ENCODE measurements at regions not wholly inside any gene's neighbourhood (a gene's known extent, or its start where the extent isn't known, plus 50 kb on each side); places are given as distances from the start of the nearest gene placed in this dataset.

- Histone ChIP-seq H3K27me3 (replicated peaks; ENCODE audit: control insufficient read depth, insufficient read depth, low read length) (no peaks in the 10 kb centered on the region), H3K4me1 (no peaks in the 10 kb centered on the region), H3K4me3 (ENCODE audit: low read depth, low read length) (no peak overlapping the region), H3K36me3 (ENCODE audit: control insufficient read depth, insufficient read depth, low read length) (no peaks in the 10 kb centered on the region), H3K9me3 (no peaks in the 10 kb centered on the region)
- no peaks in the 10 kb centered on the region for H3K9me3 Mint-ChIP-seq (ENCODE audit: unreplicated experiment)
- ChIA-PET CTCF (no interaction called here), POLR2A (no interaction called here)
- BruUV-seq (replicated peaks) = no TSS peak
- H3K27ac Mint-ChIP-seq (ENCODE audit: unreplicated experiment) = no peak overlapping the region
- DNase-seq = no peak
- no peaks in the 10 kb centered on the region for H3K36me3 Mint-ChIP-seq (ENCODE audit: insufficient read depth, unreplicated experiment)
- intact Hi-C loops (cut with micrococcal nuclease; ENCODE audit: unreplicated experiment) = no loop called here
- no peak overlapping the region for H3K4me3 Mint-ChIP-seq (ENCODE audit: unreplicated experiment)
- no peaks in the 10 kb centered on the region for H3K4me1 Mint-ChIP-seq (ENCODE audit: low read depth, unreplicated experiment)
- TF ChIP-seq CTCF (IDR thresholded peaks at IDR 0.05; ENCODE audit: insufficient read depth in 1 of 2, low read depth in 1 of 2, low read length in 1 of 2, severe bottlenecking in 1 of 2, unreplicated experiment in 1 of 2) = no peak
- H3K27me3 Mint-ChIP-seq (ENCODE audit: insufficient read depth, unreplicated experiment) = peaks cover 14% of the 10 kb centered on the region
Measured at GRCh38 chr3:181330821-181331563, 341.5 kb upstream of the DNAJC19 start.

GRCh38 chr3:181330257-181330656 is 340.7 kb upstream of the DNAJC19 start:
- peaks cover 14% of the 10 kb centered on the region for H3K27me3 Mint-ChIP-seq (ENCODE audit: insufficient read depth, unreplicated experiment)
- DNase-seq = no peak
- no peaks in the 10 kb centered on the region for H3K9me3 Mint-ChIP-seq (ENCODE audit: unreplicated experiment)
- ChIA-PET CTCF (no interaction called here), POLR2A (no interaction called here)
- no peak overlapping the region for H3K27ac Mint-ChIP-seq (ENCODE audit: unreplicated experiment)
- H3K4me1 ChIP-seq = no peaks in the 10 kb centered on the region
- H3K4me3 Mint-ChIP-seq (ENCODE audit: unreplicated experiment) = no peak overlapping the region
- no peaks in the 10 kb centered on the region for H3K36me3 Mint-ChIP-seq (ENCODE audit: insufficient read depth, unreplicated experiment)
- TF ChIP-seq CTCF (IDR thresholded peaks at IDR 0.05; ENCODE audit: insufficient read depth in 1 of 2, low read depth in 1 of 2, low read length in 1 of 2, severe bottlenecking in 1 of 2, unreplicated experiment in 1 of 2) = no peak
- H3K27me3 ChIP-seq (replicated peaks; ENCODE audit: control insufficient read depth, insufficient read depth, low read length) = no peaks in the 10 kb centered on the region
- H3K9me3 ChIP-seq = no peaks in the 10 kb centered on the region
- no TSS peak for BruUV-seq (replicated peaks)
- no peaks in the 10 kb centered on the region for H3K4me1 Mint-ChIP-seq (ENCODE audit: low read depth, unreplicated experiment)
- H3K4me3 ChIP-seq (ENCODE audit: low read depth, low read length) = no peak overlapping the region
- intact Hi-C loops (cut with micrococcal nuclease; ENCODE audit: unreplicated experiment) = no loop called here
- H3K36me3 ChIP-seq (ENCODE audit: control insufficient read depth, insufficient read depth, low read length) = no peaks in the 10 kb centered on the region

- Mint-ChIP-seq H3K4me1 (ENCODE audit: low read depth, unreplicated experiment) (no peaks in the 10 kb centered on the region), H3K27me3 (ENCODE audit: insufficient read depth, unreplicated experiment) (peaks cover 14% of the 10 kb centered on the region), H3K9me3 (ENCODE audit: unreplicated experiment) (no peaks in the 10 kb centered on the region), H3K36me3 (ENCODE audit: insufficient read depth, unreplicated experiment) (no peaks in the 10 kb centered on the region), H3K27ac (ENCODE audit: unreplicated experiment) (no peak overlapping the region), H3K4me3 (ENCODE audit: unreplicated experiment) (no peak overlapping the region)
- no peaks in the 10 kb centered on the region for H3K9me3 ChIP-seq
- no peaks in the 10 kb centered on the region for H3K27me3 ChIP-seq (replicated peaks; ENCODE audit: control insufficient read depth, insufficient read depth, low read length)
- no peak overlapping the region for H3K4me3 ChIP-seq (ENCODE audit: low read depth, low read length)
- TF ChIP-seq CTCF (IDR thresholded peaks at IDR 0.05; ENCODE audit: insufficient read depth in 1 of 2, low read depth in 1 of 2, low read length in 1 of 2, severe bottlenecking in 1 of 2, unreplicated experiment in 1 of 2) = no peak
- no peaks in the 10 kb centered on the region for H3K36me3 ChIP-seq (ENCODE audit: control insufficient read depth, insufficient read depth, low read length)
- BruUV-seq (replicated peaks) = no TSS peak
- POLR2A ChIA-PET = no interaction called here
- intact Hi-C loops (cut with micrococcal nuclease; ENCODE audit: unreplicated experiment) = no loop called here
- CTCF ChIA-PET = no interaction called here
- DNase-seq = no peak
- no peaks in the 10 kb centered on the region for H3K4me1 ChIP-seq
Measured at GRCh38 chr3:181329024-181329423, 339.5 kb upstream of the DNAJC19 start.

Data from Caco-2 (cell line).